ENCODE measurements at regions not wholly inside any gene's neighbourhood (a gene's known extent, or its start where the extent isn't known, plus 50 kb on each side); places are given as distances from the start of the nearest gene placed in this dataset.

DNA sequence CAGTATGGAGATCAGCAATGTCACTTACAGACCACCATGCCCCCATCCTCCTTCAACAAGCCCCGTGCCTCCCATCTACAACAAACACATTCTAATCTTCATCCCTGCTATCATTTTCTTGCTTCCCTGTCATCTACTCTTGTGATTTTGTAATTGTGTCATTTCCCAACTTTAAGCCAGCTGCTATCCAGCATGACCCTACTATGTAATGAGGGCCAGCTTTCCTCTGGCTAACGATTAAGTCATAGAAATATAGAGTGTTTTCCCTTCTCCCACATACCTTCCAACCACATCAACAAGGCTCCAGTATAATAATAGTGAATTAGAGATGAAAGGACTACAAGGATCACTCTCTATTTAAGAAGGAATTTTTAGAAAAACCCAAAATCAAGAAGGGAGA is 607.0 kb downstream of the TENT5A start:
- Mint-ChIP-seq H3K9me3 (no peaks in the 10 kb centered on the region), H3K27ac (no peak overlapping the region), H3K36me3 (ENCODE audit: low read depth) (no peaks in the 10 kb centered on the region), H3K4me3 (no peak overlapping the region), H3K27me3 (ENCODE audit: insufficient read depth) (no peaks in the 10 kb centered on the region; the same call in 1 of the 2 replicates), H3K4me1 (ENCODE audit: low read depth) (no peaks in the 10 kb centered on the region; the same call in 1 of the 2 replicates)
- DNase-seq = no peak
- TF ChIP-seq, protein P1, sequence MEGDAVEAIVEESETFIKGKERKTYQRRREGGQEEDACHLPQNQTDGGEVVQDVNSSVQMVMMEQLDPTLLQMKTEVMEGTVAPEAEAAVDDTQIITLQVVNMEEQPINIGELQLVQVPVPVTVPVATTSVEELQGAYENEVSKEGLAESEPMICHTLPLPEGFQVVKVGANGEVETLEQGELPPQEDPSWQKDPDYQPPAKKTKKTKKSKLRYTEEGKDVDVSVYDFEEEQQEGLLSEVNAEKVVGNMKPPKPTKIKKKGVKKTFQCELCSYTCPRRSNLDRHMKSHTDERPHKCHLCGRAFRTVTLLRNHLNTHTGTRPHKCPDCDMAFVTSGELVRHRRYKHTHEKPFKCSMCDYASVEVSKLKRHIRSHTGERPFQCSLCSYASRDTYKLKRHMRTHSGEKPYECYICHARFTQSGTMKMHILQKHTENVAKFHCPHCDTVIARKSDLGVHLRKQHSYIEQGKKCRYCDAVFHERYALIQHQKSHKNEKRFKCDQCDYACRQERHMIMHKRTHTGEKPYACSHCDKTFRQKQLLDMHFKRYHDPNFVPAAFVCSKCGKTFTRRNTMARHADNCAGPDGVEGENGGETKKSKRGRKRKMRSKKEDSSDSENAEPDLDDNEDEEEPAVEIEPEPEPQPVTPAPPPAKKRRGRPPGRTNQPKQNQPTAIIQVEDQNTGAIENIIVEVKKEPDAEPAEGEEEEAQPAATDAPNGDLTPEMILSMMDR (IDR thresholded peaks at IDR 0.05) = no peak

DNA sequence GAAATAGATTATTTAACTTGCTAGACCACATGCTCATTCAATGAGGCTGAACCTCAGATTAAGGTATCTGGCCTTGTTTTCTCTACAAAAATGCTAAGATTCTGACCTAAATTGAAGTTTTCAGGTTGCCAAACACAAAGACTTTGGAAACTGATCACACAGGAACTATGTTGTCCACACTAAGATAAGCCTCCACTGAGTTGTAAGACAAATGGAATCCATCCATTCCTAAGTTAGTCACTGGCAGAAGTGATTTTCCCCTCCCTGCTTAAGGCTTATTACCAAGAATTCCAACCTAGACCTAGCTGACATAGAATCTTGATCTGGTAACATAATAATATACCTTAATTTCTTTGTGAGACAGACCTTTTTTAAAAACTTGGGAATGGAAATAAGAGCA is 608.1 kb downstream of the TENT5A start:
- H3K36me3 Mint-ChIP-seq (ENCODE audit: low read depth) = no peaks in the 10 kb centered on the region
- no peak overlapping the region for H3K4me3 Mint-ChIP-seq
- H3K27me3 Mint-ChIP-seq (ENCODE audit: insufficient read depth) = no peaks in the 10 kb centered on the region; the same call in 1 of the 2 replicates
- no peaks in the 10 kb centered on the region; the same call in 1 of the 2 replicates for H3K4me1 Mint-ChIP-seq (ENCODE audit: low read depth)
- no peak for DNase-seq
- H3K9me3 Mint-ChIP-seq = no peaks in the 10 kb centered on the region
- TF ChIP-seq, protein P1 (IDR thresholded peaks at IDR 0.05) = no peak
- no peak overlapping the region for H3K27ac Mint-ChIP-seq

DNA sequence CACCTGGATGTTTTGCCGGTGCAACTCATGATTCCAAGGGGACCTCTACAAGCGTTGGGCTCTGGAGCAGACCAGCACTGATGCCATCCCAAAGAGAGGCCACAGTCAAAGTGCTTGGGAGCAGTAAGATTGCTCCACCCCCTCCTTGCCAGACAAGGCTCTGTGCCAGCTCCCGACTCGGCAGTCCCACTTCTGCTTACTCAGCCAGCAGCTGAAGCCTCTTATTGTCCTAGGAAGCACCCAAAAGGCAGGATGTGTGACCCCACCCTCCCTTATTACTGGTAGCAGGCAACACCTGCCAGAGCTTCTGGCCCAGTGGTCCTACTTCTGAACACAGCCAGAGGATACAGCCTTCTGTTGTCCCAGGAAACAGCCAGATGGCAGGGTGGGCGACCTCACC is 614.2 kb downstream of the TENT5A start:
- peaks cover 9% of the 10 kb centered on the region for H3K9me3 Mint-ChIP-seq
- H3K4me3 Mint-ChIP-seq = no peak overlapping the region

DNA sequence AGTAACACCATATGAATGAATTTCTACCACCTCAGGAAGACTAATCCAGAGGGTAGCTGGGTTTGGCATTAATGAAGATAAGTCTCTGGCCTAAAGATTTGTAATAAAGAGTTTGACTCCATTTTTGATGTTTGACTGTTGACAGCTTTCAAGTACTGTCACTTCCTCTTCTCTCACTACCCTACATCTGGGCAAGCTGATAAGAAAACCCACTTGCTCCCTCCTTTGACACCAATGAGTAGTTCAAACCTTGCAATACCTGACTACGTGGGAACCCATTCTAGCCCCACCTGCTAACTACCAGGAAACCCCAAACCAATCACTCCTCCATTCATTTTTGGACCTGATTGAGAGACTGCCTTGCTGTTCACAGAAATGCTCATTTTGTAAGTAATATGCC is 621.5 kb downstream of the TENT5A start:
- H3K9me3 Mint-ChIP-seq = peaks cover 6% of the 10 kb centered on the region
- 0 out of 2 replicates have a peak, but pooled peaks cover 4% of the 10 kb centered on the region for H3K36me3 Mint-ChIP-seq (ENCODE audit: low read depth)
- no peak overlapping the region for H3K4me3 Mint-ChIP-seq
- TF ChIP-seq, protein P1 (IDR thresholded peaks at IDR 0.05) = no peak
- H3K4me1 Mint-ChIP-seq (ENCODE audit: low read depth) = peaks cover 6% of the 10 kb centered on the region; the same call in 1 of the 2 replicates
- no peak for DNase-seq
- no peak overlapping the region for H3K27ac Mint-ChIP-seq
- no peaks in the 10 kb centered on the region for H3K27me3 Mint-ChIP-seq (ENCODE audit: insufficient read depth)

More for the DNA sequence above, 614.2 kb downstream of the TENT5A start:
- H3K27ac Mint-ChIP-seq = no peak overlapping the region
- no peaks in the 10 kb centered on the region for H3K4me1 Mint-ChIP-seq (ENCODE audit: low read depth)
- H3K36me3 Mint-ChIP-seq (ENCODE audit: low read depth) = 0 out of 2 replicates have a peak, but pooled peaks cover 7% of the 10 kb centered on the region
- no peak for DNase-seq
- no peaks in the 10 kb centered on the region; the same call in 1 of the 2 replicates for H3K27me3 Mint-ChIP-seq (ENCODE audit: insufficient read depth)
- TF ChIP-seq, protein P1 (IDR thresholded peaks at IDR 0.05) = no peak

DNA sequence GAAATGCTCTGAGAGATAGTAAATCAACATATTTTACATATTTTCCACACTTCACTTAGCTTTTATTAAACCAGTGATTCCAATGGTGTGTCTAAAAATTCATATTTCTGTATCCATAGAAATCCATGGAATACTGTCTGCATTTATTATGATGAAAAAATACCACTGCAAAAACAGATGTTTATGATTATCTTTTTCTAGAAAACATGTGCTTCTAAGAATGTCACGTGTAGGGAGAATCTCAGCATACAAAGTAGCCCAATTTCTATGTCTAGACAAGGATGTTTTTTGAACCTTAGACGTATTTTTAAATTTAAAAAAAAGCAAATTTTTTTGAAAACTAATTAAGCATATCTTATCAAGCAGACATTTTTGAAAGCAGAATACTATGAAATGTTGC is 622.4 kb downstream of the TENT5A start:
- no peaks in the 10 kb centered on the region for H3K27me3 Mint-ChIP-seq (ENCODE audit: insufficient read depth)
- TF ChIP-seq, protein P1 (IDR thresholded peaks at IDR 0.05) = no peak
- peaks cover 6% of the 10 kb centered on the region; the same call in 1 of the 2 replicates for H3K4me1 Mint-ChIP-seq (ENCODE audit: low read depth)
- H3K9me3 Mint-ChIP-seq = no peaks in the 10 kb centered on the region
- no peak overlapping the region for H3K27ac Mint-ChIP-seq
- H3K4me3 Mint-ChIP-seq = no peak overlapping the region
- no peaks in the 10 kb centered on the region for H3K36me3 Mint-ChIP-seq (ENCODE audit: low read depth)
- no peak for DNase-seq

DNA sequence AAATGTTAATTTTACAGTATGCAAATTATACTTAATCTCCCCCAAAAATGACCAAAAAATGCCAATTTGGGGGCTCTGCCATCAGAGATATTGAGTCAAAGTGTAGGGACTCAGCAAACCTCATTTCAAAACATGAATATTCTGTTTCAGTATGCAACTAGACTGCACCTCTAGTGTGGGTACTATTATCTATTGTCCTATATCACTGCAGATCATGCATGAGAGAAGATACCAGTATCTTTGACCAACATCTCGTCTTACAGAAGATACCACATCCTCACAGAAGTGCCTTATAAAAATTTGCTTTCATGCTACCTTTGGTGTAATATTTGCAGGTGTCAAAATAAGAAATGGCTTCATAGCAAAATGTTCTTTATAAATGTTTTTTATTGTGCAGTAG is 623.8 kb downstream of the TENT5A start:
- H3K36me3 Mint-ChIP-seq (ENCODE audit: low read depth) = no peaks in the 10 kb centered on the region
- H3K27me3 Mint-ChIP-seq (ENCODE audit: insufficient read depth) = no peaks in the 10 kb centered on the region
- H3K9me3 Mint-ChIP-seq = no peaks in the 10 kb centered on the region
- TF ChIP-seq, protein P1 (IDR thresholded peaks at IDR 0.05) = no peak
- peaks cover 6% of the 10 kb centered on the region; the same call in 1 of the 2 replicates for H3K4me1 Mint-ChIP-seq (ENCODE audit: low read depth)
- H3K27ac Mint-ChIP-seq = no peak overlapping the region
- no peak overlapping the region for H3K4me3 Mint-ChIP-seq
- DNase-seq = no peak
